Body of pancreas (tissue), 4 donors: ENCODE measurements at regions not wholly inside any gene's neighbourhood (a gene's known extent, or its start where the extent isn't known, plus 50 kb on each side); places are given as distances from the start of the nearest gene placed in this dataset.

Source experiments
- ATAC-seq: fragments of 150-250 bp; one replicate; pipeline ENCODE4 v1.9.1; 2016
- DNase-seq, 4 donors: peaks; one replicate each; pipeline ENCODE4 v3.0.0-alpha.2; 2019
- H3K27ac ChIP-seq, 4 donors: fragments of 200-600 bp; sonication (generic); 1 replicate in 3 of 4; 2 replicates in 1 of 4; pipeline versions ENCODE4 v1.5.1 to v1.6.1; 2016 to 2019; ENCODE audit warnings: mild to moderate bottlenecking in 1 of 4, mixed read lengths in 1 of 4, moderate library complexity in 1 of 4
- H3K27me3 ChIP-seq, 2 donors: fragments of 200-600 bp; sonication (generic); one replicate each; pipeline ENCODE4 v1.6.0; 2016; ENCODE audit warnings: mild to moderate bottlenecking in 1 of 2
- H3K36me3 ChIP-seq, 2 donors: fragments of 200-600 bp; sonication (generic); replicated peaks in 1 of 2; 2 replicates each; pipeline ENCODE4 v1.5.1; 2016; ENCODE audit warnings: low read depth in 2 of 2; ENCODE audit not compliant: insufficient read depth in 1 of 2
- H3K4me1 ChIP-seq: fragments of 200-600 bp; sonication (generic); one replicate; pipeline ENCODE4 v1.6.0; 2016
- H3K4me3 ChIP-seq, 2 donors: fragments of 200-600 bp; sonication (generic); 1 replicate in 1 of 2; 2 replicates in 1 of 2; pipeline ENCODE4 v1.5.1; 2016 to 2019
- H3K9me3 ChIP-seq, 3 donors: fragments of 200-600 bp; sonication (generic); 1 replicate in 2 of 3; 2 replicates in 1 of 3; pipeline ENCODE4 v1.5.1; 2016
- POLR2A ChIP-seq, 3 donors: fragments of 450-650 bp; IDR thresholded peaks; one replicate each; pipeline ENCODE4 v1.6.1; 2016; ENCODE audit warnings: antibody characterized with exemption in 3 of 3, mild to moderate bottlenecking in 2 of 3
- WGBS, 2 donors: methylation state at CpG; one replicate each; pipeline ENCODE4 v1.1.5; 2017; 5-methylcytosine and 5-hydroxymethylcytosine counted together
- intact Hi-C: fragments of 100-400 bp; cut with DNase I; formaldehyde crosslinking; loops from one replicate; pipeline ENCODE4 v1.15.1; 2023
- TF ChIP-seq, protein P1 (sequence below), 7 experiments: fragments of 450-650 bp in 4 of 7; fragments of 200-600 bp in 3 of 7; sonication (generic) in 3 of 7; IDR thresholded peaks; one replicate each; pipeline ENCODE4 v1.5.1; 2016 to 2019; ENCODE audit warnings: antibody characterized with exemption in 7 of 7

DNA sequence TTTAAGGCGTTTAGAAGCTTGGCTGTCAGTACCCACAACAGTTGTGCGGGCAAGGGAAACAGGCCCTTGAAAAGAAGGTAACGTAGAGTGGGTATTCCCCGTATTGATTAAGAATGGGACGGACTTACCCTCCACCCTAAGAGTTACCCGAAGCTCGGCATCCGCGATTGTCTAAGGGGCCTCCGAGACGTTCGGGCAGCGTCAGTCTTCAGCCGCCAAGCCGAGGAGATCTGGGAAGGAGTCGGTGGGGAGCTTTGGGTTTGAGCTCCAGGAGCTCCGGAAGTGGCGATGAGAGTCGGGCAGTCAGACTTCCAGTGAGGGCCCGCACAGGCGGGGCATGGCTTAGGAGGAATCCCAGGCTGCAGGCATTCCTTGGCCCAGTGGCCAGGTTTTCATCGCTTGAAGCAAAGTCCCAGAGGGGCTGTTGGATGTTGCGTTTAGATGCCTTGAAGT, 748.2 kb upstream of the ADGRB3 start:
- no peak overlapping the region for H3K4me3 ChIP-seq
- intact Hi-C loops: no loop called here
- WGBS, 2 donors: 82 to 84% methylated on average over 19 to 23 of the region's 23 CpGs

DNA sequence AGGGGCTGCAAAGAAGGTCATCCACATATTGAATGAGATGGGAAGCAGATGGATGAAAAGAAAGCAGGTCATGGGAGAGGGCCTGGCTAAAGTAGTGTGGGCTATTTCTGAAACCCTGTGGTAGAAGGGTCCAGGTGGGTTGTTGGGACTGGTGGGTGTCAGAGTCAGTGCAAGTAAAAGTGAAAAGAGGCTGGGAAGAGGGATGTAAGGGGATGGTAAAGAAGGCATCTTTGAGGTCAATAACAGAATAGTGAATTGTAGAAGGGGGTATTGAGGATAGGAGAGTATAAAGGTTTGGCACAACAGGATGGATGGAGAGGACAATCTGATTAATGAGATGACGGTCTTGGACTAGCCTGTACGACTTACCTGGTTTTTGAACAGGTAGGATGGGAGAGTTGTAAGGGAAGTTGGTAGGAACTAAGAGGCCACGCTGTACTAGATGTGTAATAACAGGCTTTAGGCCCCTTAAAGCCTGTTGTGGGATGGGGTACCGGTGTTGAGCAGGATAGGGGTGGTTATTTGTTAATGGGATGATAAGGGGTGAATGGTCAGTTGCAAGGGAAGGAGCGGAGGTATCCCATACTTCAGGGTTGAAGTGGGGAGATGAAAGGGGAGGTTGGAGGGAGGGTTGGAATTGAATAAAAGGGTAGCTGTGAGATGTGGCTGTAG, 748.9 kb upstream of the ADGRB3 start:
- WGBS, 2 donors: 69 to 78% methylated on average over 5 of the region's 5 CpGs
- Histone ChIP-seq H3K4me3 (no peak overlapping the region), H3K27me3 (no peaks in the 10 kb centered on the region), H3K9me3 (no peaks in the 10 kb centered on the region), H3K36me3 (no peaks in the 10 kb centered on the region), H3K27ac (no peak overlapping the region), H3K4me1 (no peaks in the 10 kb centered on the region)
- TF ChIP-seq, protein P1, sequence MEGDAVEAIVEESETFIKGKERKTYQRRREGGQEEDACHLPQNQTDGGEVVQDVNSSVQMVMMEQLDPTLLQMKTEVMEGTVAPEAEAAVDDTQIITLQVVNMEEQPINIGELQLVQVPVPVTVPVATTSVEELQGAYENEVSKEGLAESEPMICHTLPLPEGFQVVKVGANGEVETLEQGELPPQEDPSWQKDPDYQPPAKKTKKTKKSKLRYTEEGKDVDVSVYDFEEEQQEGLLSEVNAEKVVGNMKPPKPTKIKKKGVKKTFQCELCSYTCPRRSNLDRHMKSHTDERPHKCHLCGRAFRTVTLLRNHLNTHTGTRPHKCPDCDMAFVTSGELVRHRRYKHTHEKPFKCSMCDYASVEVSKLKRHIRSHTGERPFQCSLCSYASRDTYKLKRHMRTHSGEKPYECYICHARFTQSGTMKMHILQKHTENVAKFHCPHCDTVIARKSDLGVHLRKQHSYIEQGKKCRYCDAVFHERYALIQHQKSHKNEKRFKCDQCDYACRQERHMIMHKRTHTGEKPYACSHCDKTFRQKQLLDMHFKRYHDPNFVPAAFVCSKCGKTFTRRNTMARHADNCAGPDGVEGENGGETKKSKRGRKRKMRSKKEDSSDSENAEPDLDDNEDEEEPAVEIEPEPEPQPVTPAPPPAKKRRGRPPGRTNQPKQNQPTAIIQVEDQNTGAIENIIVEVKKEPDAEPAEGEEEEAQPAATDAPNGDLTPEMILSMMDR (IDR thresholded peaks at IDR 0.05): no peak
- no peak for TF ChIP-seq POLR2A (IDR thresholded peaks at IDR 0.05)
- ATAC-seq (no peak), DNase-seq (no peak)
- intact Hi-C loops: no loop called here

More for the DNA sequence above, 748.2 kb upstream of the ADGRB3 start:
- ATAC-seq: no peak
- DNase-seq: no peak
- no peaks in the 10 kb centered on the region for H3K36me3 ChIP-seq
- TF ChIP-seq, protein P1 (IDR thresholded peaks at IDR 0.05): no peak
- TF ChIP-seq POLR2A (IDR thresholded peaks at IDR 0.05): no peak
- no peaks in the 10 kb centered on the region for H3K4me1 ChIP-seq
- no peak overlapping the region for H3K27ac ChIP-seq
- no peaks in the 10 kb centered on the region for H3K9me3 ChIP-seq
- H3K27me3 ChIP-seq: no peaks in the 10 kb centered on the region

DNA sequence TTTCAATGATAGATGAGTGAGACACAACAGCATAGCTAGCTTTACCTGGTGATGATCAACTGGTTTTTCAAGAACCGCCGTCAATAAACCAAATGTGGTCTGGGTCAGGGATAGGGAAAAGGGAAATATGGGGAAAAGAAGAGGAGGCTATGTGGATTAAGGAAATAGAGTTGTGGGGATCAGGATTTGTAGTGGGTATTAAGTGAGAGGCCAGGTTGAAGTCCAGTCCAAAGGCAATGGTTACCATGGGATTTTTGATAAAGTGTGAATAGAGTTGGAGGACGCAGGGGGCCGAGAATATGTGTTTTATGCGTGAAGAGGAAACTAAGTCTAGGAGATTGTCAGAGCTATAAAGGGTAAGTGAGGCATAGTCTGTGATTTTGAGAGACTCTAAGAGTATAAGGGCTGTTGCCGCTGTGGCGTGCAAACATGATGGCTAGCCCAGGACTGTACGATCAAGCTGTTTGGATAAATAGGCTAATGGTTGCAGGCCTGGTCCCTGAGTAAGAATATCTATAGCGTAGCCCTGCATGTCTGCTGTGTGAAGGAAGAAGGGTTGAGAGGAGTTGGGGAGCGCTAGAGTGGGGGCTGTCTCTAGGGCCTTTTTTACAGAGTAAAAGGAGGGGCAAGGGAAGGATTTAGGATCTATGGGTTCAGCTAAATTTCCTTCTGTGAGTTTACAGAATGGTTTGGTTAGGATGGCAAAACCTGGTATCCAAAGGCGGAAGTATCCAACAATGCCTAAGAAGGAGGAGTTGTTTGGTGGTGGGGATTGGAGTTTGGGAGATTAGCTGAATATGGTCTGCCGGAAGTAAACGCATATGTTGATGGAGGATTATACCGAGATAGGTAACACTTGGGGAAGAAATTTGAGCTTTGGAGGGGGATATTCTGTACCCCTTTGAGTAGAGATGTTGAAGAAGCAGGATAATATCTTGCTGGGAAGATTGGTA, 749.7 kb upstream of the ADGRB3 start:
- H3K9me3 ChIP-seq: no peaks in the 10 kb centered on the region
- H3K4me1 ChIP-seq: no peaks in the 10 kb centered on the region
- H3K4me3 ChIP-seq: no peak overlapping the region
- intact Hi-C loops: no loop called here
- ATAC-seq: no peak
- no peaks in the 10 kb centered on the region for H3K27me3 ChIP-seq
- TF ChIP-seq, protein P1 (IDR thresholded peaks at IDR 0.05): no peak
- no peak for TF ChIP-seq POLR2A (IDR thresholded peaks at IDR 0.05)
- H3K36me3 ChIP-seq: no peaks in the 10 kb centered on the region
- H3K27ac ChIP-seq: no peak overlapping the region
- WGBS, 2 donors: 67 to 70% methylated on average over 14 of the region's 14 CpGs
- no peak for DNase-seq

DNA sequence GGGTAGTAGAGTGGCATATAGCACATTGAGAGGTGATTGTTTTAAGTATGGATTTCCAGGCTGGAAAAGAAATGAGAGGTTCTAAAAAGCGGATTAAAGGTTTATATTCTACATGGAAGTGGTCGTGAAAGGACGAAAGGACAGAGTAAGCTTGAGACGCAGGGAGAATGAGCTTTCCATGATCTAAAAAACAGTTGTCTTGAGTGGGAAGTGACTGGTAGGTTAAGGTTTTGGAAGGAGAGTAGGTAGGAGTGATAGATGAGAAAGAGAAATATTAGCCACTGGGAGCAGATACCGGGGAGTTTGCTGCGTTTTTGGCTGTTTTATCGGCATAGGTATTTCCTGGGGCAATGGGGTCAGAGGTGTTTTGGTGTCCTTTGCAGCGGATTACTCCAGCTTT, 750.6 kb upstream of the ADGRB3 start:
- DNase-seq: no peak
- H3K4me1 ChIP-seq: no peaks in the 10 kb centered on the region
- no peak overlapping the region for H3K4me3 ChIP-seq
- no peaks in the 10 kb centered on the region for H3K9me3 ChIP-seq
- ATAC-seq: no peak
- no peaks in the 10 kb centered on the region for H3K36me3 ChIP-seq
- TF ChIP-seq POLR2A (IDR thresholded peaks at IDR 0.05): no peak
- TF ChIP-seq, protein P1 (IDR thresholded peaks at IDR 0.05): no peak
- H3K27me3 ChIP-seq: no peaks in the 10 kb centered on the region
- intact Hi-C loops: no loop called here
- no peak overlapping the region for H3K27ac ChIP-seq
- 71 to 78% methylated on average over 8 of the region's 8 CpGs for WGBS, 2 donors
